ENCODE measurements at regions not wholly inside any gene's neighbourhood (a gene's known extent, or its start where the extent isn't known, plus 50 kb on each side); places are given as distances from the start of the nearest gene placed in this dataset.

DNA sequence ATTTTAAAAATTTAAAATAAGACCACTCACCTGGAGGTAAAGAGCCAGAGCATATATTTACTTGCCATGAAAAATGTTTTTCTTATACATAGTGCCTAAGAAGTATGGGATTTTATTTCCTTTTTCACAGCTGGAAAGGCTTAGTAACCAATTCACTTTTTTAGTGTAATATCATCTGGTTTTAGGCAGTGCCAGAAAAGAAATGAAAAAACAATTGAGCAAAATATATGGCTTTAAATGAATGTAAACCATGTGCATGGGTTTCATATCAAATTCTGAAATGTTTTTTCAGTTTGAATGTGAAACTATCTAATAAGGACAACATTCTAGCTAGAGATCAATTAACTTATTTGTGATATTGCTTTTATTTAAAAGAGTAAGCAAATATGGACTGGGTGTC is 672.4 kb upstream of the ADAMTS5 start:
- TF ChIP-seq, protein P1, sequence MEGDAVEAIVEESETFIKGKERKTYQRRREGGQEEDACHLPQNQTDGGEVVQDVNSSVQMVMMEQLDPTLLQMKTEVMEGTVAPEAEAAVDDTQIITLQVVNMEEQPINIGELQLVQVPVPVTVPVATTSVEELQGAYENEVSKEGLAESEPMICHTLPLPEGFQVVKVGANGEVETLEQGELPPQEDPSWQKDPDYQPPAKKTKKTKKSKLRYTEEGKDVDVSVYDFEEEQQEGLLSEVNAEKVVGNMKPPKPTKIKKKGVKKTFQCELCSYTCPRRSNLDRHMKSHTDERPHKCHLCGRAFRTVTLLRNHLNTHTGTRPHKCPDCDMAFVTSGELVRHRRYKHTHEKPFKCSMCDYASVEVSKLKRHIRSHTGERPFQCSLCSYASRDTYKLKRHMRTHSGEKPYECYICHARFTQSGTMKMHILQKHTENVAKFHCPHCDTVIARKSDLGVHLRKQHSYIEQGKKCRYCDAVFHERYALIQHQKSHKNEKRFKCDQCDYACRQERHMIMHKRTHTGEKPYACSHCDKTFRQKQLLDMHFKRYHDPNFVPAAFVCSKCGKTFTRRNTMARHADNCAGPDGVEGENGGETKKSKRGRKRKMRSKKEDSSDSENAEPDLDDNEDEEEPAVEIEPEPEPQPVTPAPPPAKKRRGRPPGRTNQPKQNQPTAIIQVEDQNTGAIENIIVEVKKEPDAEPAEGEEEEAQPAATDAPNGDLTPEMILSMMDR (IDR thresholded peaks at IDR 0.05; ENCODE audit: poor library complexity): no peak
- no peak for TF ChIP-seq EZH2 (IDR thresholded peaks at IDR 0.05; ENCODE audit: borderline replicate concordance)
